WTC11 (cell line): ENCODE measurements at regions not wholly inside any gene's neighbourhood (a gene's known extent, or its start where the extent isn't known, plus 50 kb on each side); places are given as distances from the start of the nearest gene placed in this dataset.

Experiments used
- CBFB ChIP-seq: sonication (generic); formaldehyde crosslinking; IDR thresholded peaks from 2 replicates; pipeline ENCODE4 v1.8.1; 2022; ENCODE audit warnings: mild to moderate bottlenecking, low read depth, missing genetic modification reagents
- MAX ChIP-seq: sonication (generic); formaldehyde crosslinking; IDR thresholded peaks from 2 replicates; pipeline ENCODE4 v1.8.0; 2022; ENCODE audit warnings: mild to moderate bottlenecking, missing genetic modification reagents
- TEAD4 ChIP-seq: sonication (generic); formaldehyde crosslinking; IDR thresholded peaks from 2 replicates; pipeline ENCODE4 v1.8.0; 2022; ENCODE audit warnings: mild to moderate bottlenecking, missing genetic modification reagents
- ZNF121 ChIP-seq: sonication (generic); formaldehyde crosslinking; IDR thresholded peaks from 2 replicates; pipeline ENCODE4 v1.8.0; 2023; ENCODE audit warnings: missing genetic modification reagents
- ZNF138 ChIP-seq: sonication (generic); formaldehyde crosslinking; conservative IDR thresholded peaks from 2 replicates; pipeline ENCODE4 v1.8.1; 2022; ENCODE audit warnings: mild to moderate bottlenecking, moderate library complexity, missing genetic modification reagents
- ZNF416 ChIP-seq: fragments of 250-450 bp; sonication (Bioruptor Pico); IDR thresholded peaks from 2 replicates; pipeline ENCODE4 v1.9.0; 2021; ENCODE audit warnings: mild to moderate bottlenecking, inconsistent platforms
- TF ChIP-seq, protein P1 (sequence below): fragments of 200-600 bp; IDR thresholded peaks from 2 replicates; pipeline ENCODE4 v1.8.0; 2022; ENCODE audit warnings: antibody characterized with exemption
- TF ChIP-seq, protein P2 (sequence below): sonication (generic); formaldehyde crosslinking; conservative IDR thresholded peaks from 2 replicates; pipeline ENCODE4 v1.8.1; 2023; ENCODE audit warnings: mild to moderate bottlenecking, low read depth, missing genetic modification reagents, moderate library complexity

DNA sequence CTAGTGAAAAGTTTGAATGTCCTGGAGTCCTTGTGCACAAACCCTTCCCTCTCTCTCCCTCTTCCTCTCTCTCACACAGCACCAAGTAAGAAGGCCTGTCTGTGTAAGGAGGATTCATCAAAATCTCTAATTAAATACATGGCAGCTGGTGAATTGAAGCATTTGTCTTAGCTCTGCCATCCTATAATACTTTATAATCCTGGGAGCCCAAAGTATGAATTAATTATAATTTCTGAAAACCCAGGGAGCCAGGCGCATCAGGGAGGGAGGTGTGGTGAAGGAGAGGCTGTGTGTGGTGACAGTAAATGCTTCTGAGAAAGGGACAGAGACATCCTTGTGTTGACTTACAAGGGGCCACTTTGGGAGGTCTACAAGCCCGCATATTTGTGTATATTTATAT, 691.4 kb upstream of the EEF2KMT start:
- TF ChIP-seq, protein P1, sequence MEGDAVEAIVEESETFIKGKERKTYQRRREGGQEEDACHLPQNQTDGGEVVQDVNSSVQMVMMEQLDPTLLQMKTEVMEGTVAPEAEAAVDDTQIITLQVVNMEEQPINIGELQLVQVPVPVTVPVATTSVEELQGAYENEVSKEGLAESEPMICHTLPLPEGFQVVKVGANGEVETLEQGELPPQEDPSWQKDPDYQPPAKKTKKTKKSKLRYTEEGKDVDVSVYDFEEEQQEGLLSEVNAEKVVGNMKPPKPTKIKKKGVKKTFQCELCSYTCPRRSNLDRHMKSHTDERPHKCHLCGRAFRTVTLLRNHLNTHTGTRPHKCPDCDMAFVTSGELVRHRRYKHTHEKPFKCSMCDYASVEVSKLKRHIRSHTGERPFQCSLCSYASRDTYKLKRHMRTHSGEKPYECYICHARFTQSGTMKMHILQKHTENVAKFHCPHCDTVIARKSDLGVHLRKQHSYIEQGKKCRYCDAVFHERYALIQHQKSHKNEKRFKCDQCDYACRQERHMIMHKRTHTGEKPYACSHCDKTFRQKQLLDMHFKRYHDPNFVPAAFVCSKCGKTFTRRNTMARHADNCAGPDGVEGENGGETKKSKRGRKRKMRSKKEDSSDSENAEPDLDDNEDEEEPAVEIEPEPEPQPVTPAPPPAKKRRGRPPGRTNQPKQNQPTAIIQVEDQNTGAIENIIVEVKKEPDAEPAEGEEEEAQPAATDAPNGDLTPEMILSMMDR: no peak
- TF ChIP-seq ZNF138: no peak
- no peak for TF ChIP-seq ZNF416 (CRISPR knock-in tag)
- TF ChIP-seq ZNF121: no peak
- TF ChIP-seq TEAD4: no peak
- TF ChIP-seq, protein P2, sequence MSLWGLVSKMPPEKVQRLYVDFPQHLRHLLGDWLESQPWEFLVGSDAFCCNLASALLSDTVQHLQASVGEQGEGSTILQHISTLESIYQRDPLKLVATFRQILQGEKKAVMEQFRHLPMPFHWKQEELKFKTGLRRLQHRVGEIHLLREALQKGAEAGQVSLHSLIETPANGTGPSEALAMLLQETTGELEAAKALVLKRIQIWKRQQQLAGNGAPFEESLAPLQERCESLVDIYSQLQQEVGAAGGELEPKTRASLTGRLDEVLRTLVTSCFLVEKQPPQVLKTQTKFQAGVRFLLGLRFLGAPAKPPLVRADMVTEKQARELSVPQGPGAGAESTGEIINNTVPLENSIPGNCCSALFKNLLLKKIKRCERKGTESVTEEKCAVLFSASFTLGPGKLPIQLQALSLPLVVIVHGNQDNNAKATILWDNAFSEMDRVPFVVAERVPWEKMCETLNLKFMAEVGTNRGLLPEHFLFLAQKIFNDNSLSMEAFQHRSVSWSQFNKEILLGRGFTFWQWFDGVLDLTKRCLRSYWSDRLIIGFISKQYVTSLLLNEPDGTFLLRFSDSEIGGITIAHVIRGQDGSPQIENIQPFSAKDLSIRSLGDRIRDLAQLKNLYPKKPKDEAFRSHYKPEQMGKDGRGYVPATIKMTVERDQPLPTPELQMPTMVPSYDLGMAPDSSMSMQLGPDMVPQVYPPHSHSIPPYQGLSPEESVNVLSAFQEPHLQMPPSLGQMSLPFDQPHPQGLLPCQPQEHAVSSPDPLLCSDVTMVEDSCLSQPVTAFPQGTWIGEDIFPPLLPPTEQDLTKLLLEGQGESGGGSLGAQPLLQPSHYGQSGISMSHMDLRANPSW (CRISPR knock-in tag): no peak
- no peak for TF ChIP-seq MAX
- no peak for TF ChIP-seq CBFB
